Endothelial cell (in vitro differentiated cells): ENCODE measurements at regions not wholly inside any gene's neighbourhood (a gene's known extent, or its start where the extent isn't known, plus 50 kb on each side); places are given as distances from the start of the nearest gene placed in this dataset.

Experiments
- DNase-seq: peaks from one replicate; pipeline ENCODE4 v3.0.0; 2021; ENCODE audit warnings: low spot score
- H3K27ac Mint-ChIP-seq: one replicate; pipeline ENCODE4 v1.8.0; 2021; ENCODE audit warnings: mixed read lengths, inconsistent platforms; ENCODE audit not compliant: unreplicated experiment
- H3K27me3 Mint-ChIP-seq: one replicate; pipeline ENCODE4 v1.8.0; 2021; ENCODE audit warnings: mild to moderate bottlenecking, moderate library complexity, mixed read lengths, inconsistent platforms; ENCODE audit not compliant: unreplicated experiment
- H3K36me3 Mint-ChIP-seq: one replicate; pipeline ENCODE4 v1.8.0; 2021; ENCODE audit warnings: mild to moderate bottlenecking, low read depth, mixed read lengths, inconsistent platforms; ENCODE audit not compliant: unreplicated experiment
- H3K4me1 Mint-ChIP-seq: one replicate; pipeline ENCODE4 v1.8.0; 2021; ENCODE audit warnings: mild to moderate bottlenecking, mixed read lengths, inconsistent platforms; ENCODE audit not compliant: unreplicated experiment
- H3K4me3 Mint-ChIP-seq: one replicate; pipeline ENCODE4 v1.8.0; 2021; ENCODE audit warnings: mild to moderate bottlenecking, mixed read lengths, inconsistent platforms; ENCODE audit not compliant: unreplicated experiment
- H3K9me3 Mint-ChIP-seq: one replicate; pipeline ENCODE4 v1.8.0; 2021; ENCODE audit warnings: mixed read lengths, inconsistent platforms; ENCODE audit not compliant: unreplicated experiment
- TF ChIP-seq, protein P1 (sequence below): fragments of 200-600 bp; sonication (generic); IDR thresholded peaks from one replicate; pipeline ENCODE4 v1.5.0; 2021; ENCODE audit warnings: antibody characterized with exemption; ENCODE audit not compliant: unreplicated experiment

DNA sequence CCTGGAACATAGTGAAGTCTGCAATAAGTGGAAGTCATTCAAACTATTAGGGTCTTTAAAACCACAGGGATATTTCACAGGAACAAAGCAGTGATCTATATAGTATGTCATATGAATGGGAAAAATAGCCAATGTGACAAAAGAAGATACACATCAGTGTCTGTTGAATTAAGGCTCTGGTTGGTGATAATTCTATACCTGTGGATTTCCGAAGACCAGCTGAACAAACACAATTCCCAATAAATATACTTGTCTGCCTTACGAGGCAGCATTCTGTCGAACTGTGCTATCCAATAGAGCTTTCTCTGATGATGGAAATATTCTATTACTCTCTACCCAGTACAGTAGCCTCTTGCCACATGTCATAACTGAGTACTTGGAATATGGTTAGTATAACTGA lies 55.9 kb upstream of the CAV2 start:
- H3K36me3 Mint-ChIP-seq: no peaks in the 10 kb centered on the region

DNA sequence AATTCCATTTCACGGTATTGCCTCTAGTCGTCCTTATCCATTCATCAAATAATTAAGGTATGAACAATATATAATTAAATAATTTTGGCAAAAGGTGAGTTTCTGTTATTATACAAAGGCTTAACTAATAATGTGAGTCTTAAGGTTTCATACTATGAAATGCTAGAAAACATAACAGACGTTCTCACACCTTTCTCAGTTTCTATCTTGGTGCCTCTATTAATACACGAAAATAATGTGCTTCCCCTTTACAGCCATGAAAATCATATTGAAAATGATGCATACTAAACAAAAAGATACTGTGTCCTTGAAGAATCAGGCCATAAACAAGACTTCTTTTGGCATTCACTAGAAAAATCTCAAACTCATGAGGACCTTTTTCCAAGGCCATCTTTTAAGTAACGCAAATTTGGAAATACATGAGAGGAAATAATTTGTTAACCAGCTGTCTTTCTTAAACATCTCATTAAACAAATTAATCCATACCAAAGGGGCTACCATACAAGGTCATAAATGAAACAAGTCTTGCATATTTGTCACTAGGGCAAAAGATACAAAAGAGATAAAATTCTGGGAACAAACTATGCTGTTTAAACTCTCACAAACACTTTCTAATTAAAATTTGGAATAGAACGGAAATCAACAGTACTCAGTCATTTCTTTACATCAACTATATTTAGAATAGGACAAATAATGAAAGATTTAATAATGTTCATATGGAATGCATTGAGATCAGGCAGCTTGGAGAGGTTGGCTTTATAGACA lies 53.9 kb upstream of the CAV2 start:
- no peak for DNase-seq
- TF ChIP-seq, protein P1, sequence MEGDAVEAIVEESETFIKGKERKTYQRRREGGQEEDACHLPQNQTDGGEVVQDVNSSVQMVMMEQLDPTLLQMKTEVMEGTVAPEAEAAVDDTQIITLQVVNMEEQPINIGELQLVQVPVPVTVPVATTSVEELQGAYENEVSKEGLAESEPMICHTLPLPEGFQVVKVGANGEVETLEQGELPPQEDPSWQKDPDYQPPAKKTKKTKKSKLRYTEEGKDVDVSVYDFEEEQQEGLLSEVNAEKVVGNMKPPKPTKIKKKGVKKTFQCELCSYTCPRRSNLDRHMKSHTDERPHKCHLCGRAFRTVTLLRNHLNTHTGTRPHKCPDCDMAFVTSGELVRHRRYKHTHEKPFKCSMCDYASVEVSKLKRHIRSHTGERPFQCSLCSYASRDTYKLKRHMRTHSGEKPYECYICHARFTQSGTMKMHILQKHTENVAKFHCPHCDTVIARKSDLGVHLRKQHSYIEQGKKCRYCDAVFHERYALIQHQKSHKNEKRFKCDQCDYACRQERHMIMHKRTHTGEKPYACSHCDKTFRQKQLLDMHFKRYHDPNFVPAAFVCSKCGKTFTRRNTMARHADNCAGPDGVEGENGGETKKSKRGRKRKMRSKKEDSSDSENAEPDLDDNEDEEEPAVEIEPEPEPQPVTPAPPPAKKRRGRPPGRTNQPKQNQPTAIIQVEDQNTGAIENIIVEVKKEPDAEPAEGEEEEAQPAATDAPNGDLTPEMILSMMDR: no peak
- no peaks in the 10 kb centered on the region for H3K36me3 Mint-ChIP-seq
- H3K9me3 Mint-ChIP-seq: no peaks in the 10 kb centered on the region
- no peak overlapping the region for H3K27ac Mint-ChIP-seq
- peaks cover 11% of the 10 kb centered on the region for H3K4me1 Mint-ChIP-seq
- H3K27me3 Mint-ChIP-seq: peaks cover 4% of the 10 kb centered on the region
- H3K4me3 Mint-ChIP-seq: no peak overlapping the region

More for the DNA sequence above, 55.9 kb upstream of the CAV2 start:
- Mint-ChIP-seq H3K27me3 (peaks cover 4% of the 10 kb centered on the region), H3K27ac (no peak overlapping the region), H3K9me3 (no peaks in the 10 kb centered on the region), H3K4me1 (peaks cover 11% of the 10 kb centered on the region), H3K4me3 (no peak overlapping the region)
- DNase-seq: no peak
- TF ChIP-seq, protein P1: no peak

DNA sequence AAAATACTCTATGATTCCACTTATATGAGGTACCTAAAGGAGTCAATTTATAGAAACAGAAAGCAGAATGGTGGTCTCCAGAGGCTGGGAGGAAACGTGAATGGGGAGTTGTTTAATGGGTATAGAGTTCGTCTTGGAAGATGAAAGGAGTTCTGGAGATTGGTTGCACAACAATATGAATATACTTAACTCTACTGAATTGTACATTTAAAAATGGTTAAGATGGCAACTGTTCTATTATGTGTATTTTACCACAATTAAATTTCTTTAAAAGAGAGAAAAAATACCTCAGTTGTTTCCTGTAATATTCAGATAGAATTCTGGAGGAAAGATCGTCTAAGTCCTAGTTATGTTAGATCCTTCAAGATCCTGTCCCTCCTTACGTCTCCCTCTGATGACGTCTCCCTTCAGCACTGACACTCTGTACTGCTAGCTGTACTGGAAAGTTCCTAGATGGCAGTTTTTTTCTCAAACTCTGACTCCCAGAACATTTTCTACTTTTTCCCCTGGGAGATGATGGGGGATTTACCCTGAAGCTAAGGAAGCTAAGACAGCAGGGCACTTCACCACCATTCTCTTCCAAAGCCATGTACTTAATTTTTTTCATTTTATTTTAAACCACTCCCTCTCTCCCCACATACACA lies 53.2 kb upstream of the CAV2 start:
- no peaks in the 10 kb centered on the region for H3K9me3 Mint-ChIP-seq

DNA sequence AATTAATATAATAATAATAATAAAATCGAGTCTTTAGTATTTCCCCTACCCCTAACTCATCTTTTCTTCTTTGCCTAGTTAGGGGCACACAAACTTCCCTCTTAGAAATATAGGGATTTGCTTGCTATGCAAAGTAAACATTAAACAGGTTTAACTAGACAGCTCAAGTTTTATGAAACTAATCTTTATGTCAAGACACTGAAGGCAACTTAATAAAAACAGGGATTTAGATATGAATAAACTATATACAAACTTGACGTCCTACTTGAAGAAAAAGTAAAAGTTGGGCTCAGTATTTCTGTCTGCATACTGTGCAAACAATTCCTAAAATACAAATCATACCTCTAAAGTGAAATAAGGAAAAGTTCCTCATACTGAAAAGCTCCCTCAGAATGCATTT lies 52.1 kb upstream of the CAV2 start:
- peaks cover 7% of the 10 kb centered on the region for H3K4me1 Mint-ChIP-seq
- peaks cover 4% of the 10 kb centered on the region for H3K27me3 Mint-ChIP-seq
- H3K27ac Mint-ChIP-seq: no peak overlapping the region
- TF ChIP-seq, protein P1: no peak
- no peak for DNase-seq
- H3K36me3 Mint-ChIP-seq: no peaks in the 10 kb centered on the region
- no peak overlapping the region for H3K4me3 Mint-ChIP-seq
- no peaks in the 10 kb centered on the region for H3K9me3 Mint-ChIP-seq

More for the DNA sequence above, 53.2 kb upstream of the CAV2 start:
- TF ChIP-seq, protein P1: no peak
- Mint-ChIP-seq H3K4me1 (peaks cover 11% of the 10 kb centered on the region), H3K4me3 (no peak overlapping the region), H3K36me3 (no peaks in the 10 kb centered on the region), H3K27ac (no peak overlapping the region), H3K27me3 (peaks cover 4% of the 10 kb centered on the region)
- no peak for DNase-seq
